ENCODE measurements at regions not wholly inside any gene's neighbourhood (a gene's known extent, or its start where the extent isn't known, plus 50 kb on each side); places are given as distances from the start of the nearest gene placed in this dataset.
"Not testable (repeated sequence)": the region's sequence is repeated elsewhere in the genome, so short reads cannot be mapped to it uniquely, and the experiment has no call there.

DNA sequence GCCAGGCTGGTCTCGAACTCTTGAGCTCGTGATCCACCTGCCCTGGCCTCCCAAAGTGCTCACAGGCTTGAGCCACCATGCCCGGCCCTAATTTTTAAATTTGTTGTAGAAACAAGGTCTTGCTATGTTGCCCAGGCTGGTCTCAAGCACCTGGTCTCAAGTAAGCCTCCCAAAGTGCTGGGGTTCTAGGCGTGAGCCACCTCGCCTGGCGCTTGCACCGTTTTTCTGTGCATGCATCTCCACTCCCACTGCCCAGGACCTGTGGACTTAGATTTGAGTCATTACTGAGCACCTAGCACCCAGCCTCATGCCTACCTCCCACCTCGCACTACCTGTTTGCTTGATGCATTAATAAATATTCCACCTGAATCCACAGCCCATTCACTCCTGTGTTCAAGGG is 1359.1 kb downstream of the CDH12 start:
- H3K56ac ChIP-seq (ENCODE audit: low read length); H3K36me3 ChIP-seq (ENCODE audit: control insufficient read depth, insufficient read depth, low read length); H4K8ac ChIP-seq (ENCODE audit: low read depth, low read length); DNase-seq; H3K23ac ChIP-seq (ENCODE audit: low read length); H3K4ac ChIP-seq (ENCODE audit: low read depth, low read length); H3K9ac ChIP-seq (ENCODE audit: low read length); H3K79me1 ChIP-seq (ENCODE audit: low read length); H4K5ac ChIP-seq (ENCODE audit: low read length); H3K27me3 ChIP-seq (ENCODE audit: insufficient read depth, low read length, poor library complexity); H3K27ac ChIP-seq (ENCODE audit: low read depth, low read length); H3K4me1 ChIP-seq (ENCODE audit: control insufficient read depth, low read depth, low read length); H3K79me2 ChIP-seq (ENCODE audit: control insufficient read depth, insufficient read depth, low read length); H3K18ac ChIP-seq (ENCODE audit: low read length); H2BK120ac ChIP-seq (ENCODE audit: low read depth, low read length); H2BK5ac ChIP-seq (ENCODE audit: low read length); H3K4me3 ChIP-seq (ENCODE audit: low read length); H2BK15ac ChIP-seq (replicated peaks; ENCODE audit: low read depth); H2AK5ac ChIP-seq (ENCODE audit: low read length); H3K4me2 ChIP-seq (ENCODE audit: low read length): not testable (repeated sequence)
- WGBS (ENCODE audit: extremely low coverage, insufficient coverage, low lambda C conversion rate): no CpG with 5 or more reads among the region's 8 CpGs

GRCh38 chr5:21491182-21491581 is 1362.0 kb downstream of the CDH12 start:
- H3K4me3 ChIP-seq (ENCODE audit: low read length); H3K56ac ChIP-seq (ENCODE audit: low read length); H3K79me1 ChIP-seq (ENCODE audit: low read length); H3K18ac ChIP-seq (ENCODE audit: low read length); H2BK15ac ChIP-seq (replicated peaks; ENCODE audit: low read depth); H3K27ac ChIP-seq (ENCODE audit: low read depth, low read length); H3K4me2 ChIP-seq (ENCODE audit: low read length); H3K4ac ChIP-seq (ENCODE audit: low read depth, low read length); H3K36me3 ChIP-seq (ENCODE audit: control insufficient read depth, insufficient read depth, low read length); H4K5ac ChIP-seq (ENCODE audit: low read length); H4K8ac ChIP-seq (ENCODE audit: low read depth, low read length); H3K23ac ChIP-seq (ENCODE audit: low read length); H2BK120ac ChIP-seq (ENCODE audit: low read depth, low read length); DNase-seq; H3K79me2 ChIP-seq (ENCODE audit: control insufficient read depth, insufficient read depth, low read length); H2BK5ac ChIP-seq (ENCODE audit: low read length); H2AK5ac ChIP-seq (ENCODE audit: low read length); H3K9ac ChIP-seq (ENCODE audit: low read length); H3K27me3 ChIP-seq (ENCODE audit: insufficient read depth, low read length, poor library complexity); H3K4me1 ChIP-seq (ENCODE audit: control insufficient read depth, low read depth, low read length): not testable (repeated sequence)
- WGBS (ENCODE audit: extremely low coverage, insufficient coverage, low lambda C conversion rate): no CpG with 5 or more reads among the region's 6 CpGs

- not testable (repeated sequence) for H2BK15ac ChIP-seq (replicated peaks; ENCODE audit: low read depth); H3K56ac ChIP-seq (ENCODE audit: low read length); H4K5ac ChIP-seq (ENCODE audit: low read length); H3K23ac ChIP-seq (ENCODE audit: low read length); H3K27me3 ChIP-seq (ENCODE audit: insufficient read depth, low read length, poor library complexity); H3K79me2 ChIP-seq (ENCODE audit: control insufficient read depth, insufficient read depth, low read length); H3K79me1 ChIP-seq (ENCODE audit: low read length); H2AK5ac ChIP-seq (ENCODE audit: low read length); H3K9ac ChIP-seq (ENCODE audit: low read length); H2BK5ac ChIP-seq (ENCODE audit: low read length); H3K36me3 ChIP-seq (ENCODE audit: control insufficient read depth, insufficient read depth, low read length); H3K4me2 ChIP-seq (ENCODE audit: low read length); DNase-seq; H3K4ac ChIP-seq (ENCODE audit: low read depth, low read length); H3K27ac ChIP-seq (ENCODE audit: low read depth, low read length); H3K4me1 ChIP-seq (ENCODE audit: control insufficient read depth, low read depth, low read length); H3K4me3 ChIP-seq (ENCODE audit: low read length); H4K8ac ChIP-seq (ENCODE audit: low read depth, low read length); H3K18ac ChIP-seq (ENCODE audit: low read length); H2BK120ac ChIP-seq (ENCODE audit: low read depth, low read length)
- WGBS (ENCODE audit: extremely low coverage, insufficient coverage, low lambda C conversion rate): no CpG with 5 or more reads among the region's 6 CpGs
Observed at GRCh38 chr5:21488828-21489227, 1364.3 kb downstream of the CDH12 start.

DNA sequence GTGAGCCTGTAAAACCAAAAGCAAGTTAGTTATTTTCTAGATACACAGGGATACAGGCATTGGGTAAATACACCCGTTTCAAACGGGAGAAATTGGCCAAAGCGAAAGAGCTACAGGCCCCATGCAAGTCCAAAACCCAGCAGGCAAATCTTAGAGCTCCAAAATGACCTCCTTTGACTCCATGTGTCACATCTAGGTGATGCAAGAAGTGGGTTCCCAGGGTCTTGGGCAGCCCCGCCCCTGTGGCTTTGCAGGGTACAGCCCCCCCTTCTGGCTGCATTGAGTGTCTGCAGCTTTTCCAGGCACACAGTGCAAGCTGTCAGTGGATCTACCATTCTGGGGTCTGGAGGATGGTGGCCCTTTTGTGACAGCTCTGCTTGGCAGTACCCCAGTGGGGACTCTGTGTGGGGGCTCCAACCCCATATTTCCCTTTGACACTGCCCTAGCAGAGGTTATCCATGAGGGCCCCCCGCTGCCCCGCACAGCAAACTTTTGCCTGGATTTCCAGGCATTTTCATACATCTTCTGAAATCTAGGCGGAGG is 1367.6 kb downstream of the CDH12 start:
- H3K27ac ChIP-seq (ENCODE audit: low read depth, low read length); H3K27me3 ChIP-seq (ENCODE audit: insufficient read depth, low read length, poor library complexity); H4K8ac ChIP-seq (ENCODE audit: low read depth, low read length); H2BK5ac ChIP-seq (ENCODE audit: low read length); H3K4ac ChIP-seq (ENCODE audit: low read depth, low read length); H2AK5ac ChIP-seq (ENCODE audit: low read length); H3K79me1 ChIP-seq (ENCODE audit: low read length); H3K23ac ChIP-seq (ENCODE audit: low read length); H2BK120ac ChIP-seq (ENCODE audit: low read depth, low read length); H3K4me1 ChIP-seq (ENCODE audit: control insufficient read depth, low read depth, low read length); H3K79me2 ChIP-seq (ENCODE audit: control insufficient read depth, insufficient read depth, low read length); H3K4me3 ChIP-seq (ENCODE audit: low read length); H3K18ac ChIP-seq (ENCODE audit: low read length); H3K4me2 ChIP-seq (ENCODE audit: low read length); H4K5ac ChIP-seq (ENCODE audit: low read length); H3K56ac ChIP-seq (ENCODE audit: low read length); H2BK15ac ChIP-seq (replicated peaks; ENCODE audit: low read depth); H3K9ac ChIP-seq (ENCODE audit: low read length); H3K36me3 ChIP-seq (ENCODE audit: control insufficient read depth, insufficient read depth, low read length): not testable (repeated sequence)
- peak; percentile 42 for DNase-seq
- no CpG with 5 or more reads among the region's 7 CpGs for WGBS (ENCODE audit: extremely low coverage, insufficient coverage, low lambda C conversion rate)

DNA sequence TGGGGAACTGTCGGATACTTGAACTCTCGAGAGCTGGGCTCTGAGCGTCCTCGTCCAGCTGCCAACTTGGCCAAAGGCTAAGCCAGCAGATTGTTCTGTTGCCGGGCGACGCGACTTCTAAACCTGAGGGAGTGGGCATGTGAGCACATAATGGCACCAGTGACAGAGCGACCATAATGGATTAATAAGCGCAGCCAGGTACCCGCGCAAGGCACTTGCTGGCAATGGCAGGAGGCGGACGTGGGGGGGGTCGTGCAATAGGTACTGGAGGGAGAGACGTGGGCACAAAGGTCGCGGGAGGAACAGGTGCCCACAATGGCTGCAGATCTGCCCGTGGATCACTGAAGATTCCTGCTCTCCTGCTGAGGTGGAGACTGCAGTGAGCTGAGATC is 1368.7 kb downstream of the CDH12 start:
- H3K79me1 ChIP-seq (ENCODE audit: low read length); H2AK5ac ChIP-seq (ENCODE audit: low read length): not testable (repeated sequence)

DNA sequence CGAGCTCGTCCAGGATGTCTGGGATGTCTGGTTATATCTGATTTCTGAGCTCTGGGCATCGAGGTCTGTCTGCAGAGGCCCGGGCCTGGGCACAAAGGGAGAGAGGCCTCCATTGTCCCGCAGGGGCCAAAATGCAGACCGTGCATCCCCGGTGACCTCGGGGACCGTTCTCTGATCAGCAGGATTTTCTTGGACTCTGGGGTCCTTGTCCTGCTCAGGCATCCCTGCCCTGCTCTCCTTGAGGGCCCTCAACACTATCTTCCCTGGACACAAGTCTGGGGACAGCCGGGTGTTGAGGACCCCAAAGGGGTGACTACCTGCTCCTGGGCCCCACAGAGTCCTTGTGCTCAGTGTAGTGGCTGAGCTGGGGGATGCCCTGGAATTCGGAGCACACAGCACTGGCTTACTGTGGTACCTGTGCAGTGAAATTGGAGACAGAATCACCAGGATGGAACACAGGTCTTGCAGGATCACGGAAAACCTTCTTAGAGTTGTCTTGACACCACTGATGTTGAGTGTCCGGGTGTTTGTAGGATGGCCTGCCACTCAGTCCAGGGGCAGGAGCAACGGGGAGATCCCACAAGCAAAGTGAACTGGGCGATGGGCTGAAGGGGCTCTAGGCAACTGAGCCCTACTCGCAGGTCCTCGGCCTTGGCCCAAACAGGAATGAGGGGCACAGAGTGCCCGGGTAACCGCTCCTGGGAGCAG is 1369.2 kb downstream of the CDH12 start:
- H2BK5ac ChIP-seq (ENCODE audit: low read length); H3K18ac ChIP-seq (ENCODE audit: low read length); H3K4me2 ChIP-seq (ENCODE audit: low read length); H3K79me2 ChIP-seq (ENCODE audit: control insufficient read depth, insufficient read depth, low read length); H3K27ac ChIP-seq (ENCODE audit: low read depth, low read length); H2AK5ac ChIP-seq (ENCODE audit: low read length); H3K56ac ChIP-seq (ENCODE audit: low read length); DNase-seq; H2BK120ac ChIP-seq (ENCODE audit: low read depth, low read length); H3K27me3 ChIP-seq (ENCODE audit: insufficient read depth, low read length, poor library complexity); H4K5ac ChIP-seq (ENCODE audit: low read length); H3K23ac ChIP-seq (ENCODE audit: low read length); H3K4me3 ChIP-seq (ENCODE audit: low read length); H3K4ac ChIP-seq (ENCODE audit: low read depth, low read length); H3K79me1 ChIP-seq (ENCODE audit: low read length); H3K36me3 ChIP-seq (ENCODE audit: control insufficient read depth, insufficient read depth, low read length); H2BK15ac ChIP-seq (replicated peaks; ENCODE audit: low read depth); H3K9ac ChIP-seq (ENCODE audit: low read length); H3K4me1 ChIP-seq (ENCODE audit: control insufficient read depth, low read depth, low read length); H4K8ac ChIP-seq (ENCODE audit: low read depth, low read length): not testable (repeated sequence)
- WGBS (ENCODE audit: extremely low coverage, insufficient coverage, low lambda C conversion rate): no CpG with 5 or more reads among the region's 19 CpGs

More for the DNA sequence above, 1368.7 kb downstream of the CDH12 start:
- H3K4ac ChIP-seq (ENCODE audit: low read depth, low read length); H3K36me3 ChIP-seq (ENCODE audit: control insufficient read depth, insufficient read depth, low read length); H2BK120ac ChIP-seq (ENCODE audit: low read depth, low read length); H3K18ac ChIP-seq (ENCODE audit: low read length); H3K79me2 ChIP-seq (ENCODE audit: control insufficient read depth, insufficient read depth, low read length); H3K27me3 ChIP-seq (ENCODE audit: insufficient read depth, low read length, poor library complexity); DNase-seq; H4K8ac ChIP-seq (ENCODE audit: low read depth, low read length); H2BK5ac ChIP-seq (ENCODE audit: low read length); H3K9ac ChIP-seq (ENCODE audit: low read length); H3K4me3 ChIP-seq (ENCODE audit: low read length); H4K5ac ChIP-seq (ENCODE audit: low read length); H3K4me1 ChIP-seq (ENCODE audit: control insufficient read depth, low read depth, low read length); H3K23ac ChIP-seq (ENCODE audit: low read length); H3K4me2 ChIP-seq (ENCODE audit: low read length); H3K27ac ChIP-seq (ENCODE audit: low read depth, low read length); H2BK15ac ChIP-seq (replicated peaks; ENCODE audit: low read depth); H3K56ac ChIP-seq (ENCODE audit: low read length): not testable (repeated sequence)
- no CpG with 5 or more reads among the region's 19 CpGs for WGBS (ENCODE audit: extremely low coverage, insufficient coverage, low lambda C conversion rate)

All from mesendoderm (in vitro differentiated cells).